Spleen (tissue), 11 donors: ENCODE measurements at regions not wholly inside any gene's neighbourhood (a gene's known extent, or its start where the extent isn't known, plus 50 kb on each side); places are given as distances from the start of the nearest gene placed in this dataset.

Source experiments
- DNase-seq: peaks from one replicate; pipeline ENCODE4 v3.0.0-alpha.2; 2020
- H3K27ac ChIP-seq, 8 donors: fragments of 200-600 bp; sonication (generic) in 7 of 8; 1 replicate in 4 of 8; 2 replicates in 4 of 8; pipeline versions ENCODE4 v1.5.0 to v1.8.0; 2016 to 2021; ENCODE audit warnings: inconsistent platforms in 4 of 8, mild to moderate bottlenecking in 4 of 8, moderate library complexity in 1 of 8
- H3K27me3 ChIP-seq, 7 donors: fragments of 200-600 bp; sonication (generic) in 6 of 7; replicated peaks in 1 of 7; 1 replicate in 4 of 7; 2 replicates in 3 of 7; pipeline versions ENCODE4 v1.5.0 to v1.8.0; 2016 to 2021; ENCODE audit warnings: inconsistent platforms in 3 of 7, mild to moderate bottlenecking in 1 of 7
- H3K36me3 ChIP-seq, 6 donors: fragments of 200-600 bp; sonication (generic) in 5 of 6; 1 replicate in 4 of 6; 2 replicates in 2 of 6; pipeline versions ENCODE4 v1.5.0 to v1.8.0; 2016 to 2021; ENCODE audit warnings: inconsistent platforms in 2 of 6
- H3K4me1 ChIP-seq, 6 donors: fragments of 200-600 bp; sonication (generic) in 5 of 6; 1 replicate in 3 of 6; 2 replicates in 3 of 6; pipeline versions ENCODE4 v1.5.0 to v1.8.0; 2016 to 2021; ENCODE audit warnings: inconsistent platforms in 3 of 6
- H3K4me3 ChIP-seq, 8 donors: fragments of 200-600 bp; sonication (generic) in 7 of 8; 1 replicate in 4 of 8; 2 replicates in 4 of 8; pipeline versions ENCODE4 v1.5.0 to v1.8.0; 2016 to 2021; ENCODE audit warnings: inconsistent platforms in 4 of 8, mild to moderate bottlenecking in 4 of 8, moderate library complexity in 2 of 8
- H3K9me3 ChIP-seq, 8 donors: fragments of 200-600 bp; sonication (generic) in 7 of 8; 1 replicate in 4 of 8; 2 replicates in 4 of 8; pipeline versions ENCODE4 v1.5.0 to v1.8.0; 2016 to 2021; ENCODE audit warnings: inconsistent platforms in 4 of 8
- POLR2A ChIP-seq, 3 donors: fragments of 450-650 bp; IDR thresholded peaks; one replicate each; pipeline ENCODE4 v1.5.1; 2017; ENCODE audit warnings: antibody characterized with exemption in 3 of 3, mild to moderate bottlenecking in 1 of 3
- POLR2AphosphoS5 ChIP-seq, 3 donors: sonication (generic); formaldehyde crosslinking; IDR thresholded peaks; one replicate each; pipeline ENCODE4 v1.5.1; 2017; ENCODE audit warnings: antibody characterized with exemption in 3 of 3
- WGBS, 5 donors: extraction: QIAGEN DNeasy Blood & Tissue Kit in 3 of 5; methylation state at CpG; one replicate each; pipeline versions ENCODE4 v1.1.5 to v1.1.7; 2013 to 2018; 5-methylcytosine and 5-hydroxymethylcytosine counted together
- intact Hi-C: fragments of 100-400 bp; cut with DNase I; formaldehyde crosslinking; loops from one replicate; pipeline ENCODE4 v1.15.0; 2023; ENCODE audit warnings: low total_unique reads
- TF ChIP-seq, protein P1 (sequence below), 11 experiments: fragments of 200-600 bp in 7 of 11; fragments of 450-650 bp in 4 of 11; sonication (generic) in 4 of 11; IDR thresholded peaks in 8 of 11; conservative IDR thresholded peaks in 3 of 11; 1 replicate in 7 of 11; 2 replicates in 4 of 11; pipeline versions ENCODE4 v1.4.0 to v1.8.0; 2016 to 2021; ENCODE audit warnings: antibody characterized with exemption in 11 of 11, inconsistent platforms in 4 of 11, mild to moderate bottlenecking in 1 of 11
- donor health status: healthy with polysubstance abuse.
- donor health status: DM: no; HTN: no; CAD: no; lungs with moderate emphysema.
- donor health status: DM: no; HTN: no; CAD: no.
- donor health status: Bipolar disorder and iron deficiency.
- donor health status: healthy.
- donor health status: DM: no; HTN: no; CAD: no.
- donor health status: DM: yes; HTN: yes; CAD: no.

GRCh38 chr16:75847172-75847571 is 120.9 kb upstream of the CPHXL start:
- H3K9me3 ChIP-seq: no peaks in the 10 kb centered on the region
- H3K36me3 ChIP-seq: no peaks in the 10 kb centered on the region
- no peak overlapping the region for H3K4me3 ChIP-seq
- no peaks in the 10 kb centered on the region for H3K4me1 ChIP-seq
- peaks cover 0 to under 1% (median 0%) of the 10 kb centered on the region in 7 donors for H3K27me3 ChIP-seq
- H3K27ac ChIP-seq: no peak overlapping the region
- DNase-seq: no peak
- intact Hi-C loops: no loop called here
- 70 to 83% (median 76%) methylated on average over 1 of the region's 1 CpG for WGBS, 5 donors
- TF ChIP-seq POLR2AphosphoS5 (IDR thresholded peaks at IDR 0.05) (no peak), POLR2A (IDR thresholded peaks at IDR 0.05) (no peak)
- TF ChIP-seq, protein P1, sequence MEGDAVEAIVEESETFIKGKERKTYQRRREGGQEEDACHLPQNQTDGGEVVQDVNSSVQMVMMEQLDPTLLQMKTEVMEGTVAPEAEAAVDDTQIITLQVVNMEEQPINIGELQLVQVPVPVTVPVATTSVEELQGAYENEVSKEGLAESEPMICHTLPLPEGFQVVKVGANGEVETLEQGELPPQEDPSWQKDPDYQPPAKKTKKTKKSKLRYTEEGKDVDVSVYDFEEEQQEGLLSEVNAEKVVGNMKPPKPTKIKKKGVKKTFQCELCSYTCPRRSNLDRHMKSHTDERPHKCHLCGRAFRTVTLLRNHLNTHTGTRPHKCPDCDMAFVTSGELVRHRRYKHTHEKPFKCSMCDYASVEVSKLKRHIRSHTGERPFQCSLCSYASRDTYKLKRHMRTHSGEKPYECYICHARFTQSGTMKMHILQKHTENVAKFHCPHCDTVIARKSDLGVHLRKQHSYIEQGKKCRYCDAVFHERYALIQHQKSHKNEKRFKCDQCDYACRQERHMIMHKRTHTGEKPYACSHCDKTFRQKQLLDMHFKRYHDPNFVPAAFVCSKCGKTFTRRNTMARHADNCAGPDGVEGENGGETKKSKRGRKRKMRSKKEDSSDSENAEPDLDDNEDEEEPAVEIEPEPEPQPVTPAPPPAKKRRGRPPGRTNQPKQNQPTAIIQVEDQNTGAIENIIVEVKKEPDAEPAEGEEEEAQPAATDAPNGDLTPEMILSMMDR (IDR thresholded peaks at IDR 0.05 in 8 of 11, conservative IDR thresholded peaks at IDR 0.05 in 3 of 11): no peak

DNA sequence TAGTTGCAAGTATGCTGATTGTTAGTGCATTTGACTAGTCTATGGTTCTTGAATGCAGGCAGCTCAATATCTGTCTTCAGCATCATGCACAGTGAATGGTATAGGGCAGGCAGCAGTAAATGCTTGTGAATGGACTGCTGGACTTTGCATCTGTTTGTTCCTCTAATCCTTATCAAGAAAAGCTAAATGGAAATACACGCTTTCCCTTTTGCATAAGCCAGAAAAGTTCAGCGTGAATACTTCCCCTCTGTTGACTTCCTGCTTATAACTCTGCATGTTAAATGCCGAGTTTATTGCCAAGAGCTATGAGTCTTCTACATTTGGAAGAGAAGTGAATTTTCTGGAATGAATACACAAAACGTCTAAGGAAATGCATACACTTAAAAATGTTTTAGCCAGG is 127.9 kb upstream of the CPHXL start:
- no peak for DNase-seq
- no peak overlapping the region for H3K27ac ChIP-seq
- WGBS, 5 donors: 11 to 19% (median 15%) methylated on average over 4 of the region's 4 CpGs
- intact Hi-C loops: no loop called here
- H3K9me3 ChIP-seq: no peaks in the 10 kb centered on the region
- H3K4me3 ChIP-seq: no peak overlapping the region
- no peak for TF ChIP-seq POLR2A (IDR thresholded peaks at IDR 0.05)
- TF ChIP-seq, protein P1 (IDR thresholded peaks at IDR 0.05 in 8 of 11, conservative IDR thresholded peaks at IDR 0.05 in 3 of 11): no peak
- TF ChIP-seq POLR2AphosphoS5 (IDR thresholded peaks at IDR 0.05): no peak
- H3K4me1 ChIP-seq: no peaks in the 10 kb centered on the region
- H3K36me3 ChIP-seq: no peaks in the 10 kb centered on the region
- H3K27me3 ChIP-seq: peaks cover 0 to 6% (median 0%) of the 10 kb centered on the region in 7 donors

GRCh38 chr16:75860326-75861053 is 134.2 kb upstream of the CPHXL start:
- intact Hi-C loops: no loop called here
- Histone ChIP-seq H3K27me3 (no peaks in the 10 kb centered on the region), H3K4me1 (no peaks in the 10 kb centered on the region), H3K9me3 (no peaks in the 10 kb centered on the region), H3K4me3 (no peak overlapping the region), H3K27ac (no peak overlapping the region), H3K36me3 (no peaks in the 10 kb centered on the region)
- DNase-seq: peak; percentile 46
- 52 to 68% (median 54%) methylated on average over 14 of the region's 14 CpGs for WGBS, 5 donors
- no peak for TF ChIP-seq POLR2AphosphoS5 (IDR thresholded peaks at IDR 0.05)
- TF ChIP-seq, protein P1 (IDR thresholded peaks at IDR 0.05 in 8 of 11, conservative IDR thresholded peaks at IDR 0.05 in 3 of 11): no peak
- TF ChIP-seq POLR2A (IDR thresholded peaks at IDR 0.05): no peak

GRCh38 chr16:75861311-75862097 is 135.2 kb upstream of the CPHXL start:
- TF ChIP-seq, protein P1 (IDR thresholded peaks at IDR 0.05 in 8 of 11, conservative IDR thresholded peaks at IDR 0.05 in 3 of 11): no peak
- TF ChIP-seq POLR2AphosphoS5 (IDR thresholded peaks at IDR 0.05) (no peak), POLR2A (IDR thresholded peaks at IDR 0.05) (no peak)
- H3K27ac ChIP-seq: no peak overlapping the region
- DNase-seq: no peak
- no peak overlapping the region for H3K4me3 ChIP-seq
- H3K4me1 ChIP-seq: no peaks in the 10 kb centered on the region
- no peaks in the 10 kb centered on the region for H3K27me3 ChIP-seq
- WGBS, 5 donors: 60 to 71% (median 69%) methylated on average over 10 of the region's 10 CpGs
- H3K36me3 ChIP-seq: no peaks in the 10 kb centered on the region
- intact Hi-C loops: no loop called here
- no peaks in the 10 kb centered on the region for H3K9me3 ChIP-seq
